ENCODE measurements at regions not wholly inside any gene's neighbourhood (a gene's known extent, or its start where the extent isn't known, plus 50 kb on each side); places are given as distances from the start of the nearest gene placed in this dataset.

GRCh38 chr16:87070657-87071056 lies 246.5 kb downstream of the C16orf95 start:
- TF ChIP-seq POLR2AphosphoS5 (IDR thresholded peaks at IDR 0.05; ENCODE audit: low read depth, low read length), result no peak
- no peak for TF ChIP-seq FOXP2 (optimal IDR thresholded peaks at IDR 0.05; ENCODE audit: borderline replicate concordance, extremely low read depth, extremely low read length, insufficient read depth)
- TF ChIP-seq REST (IDR thresholded peaks at IDR 0.05; ENCODE audit: insufficient read depth in 1 of 2, low read depth in 2 of 2, low read length in 2 of 2), result no peak
- no peak for TF ChIP-seq TAF1 (IDR thresholded peaks at IDR 0.05; ENCODE audit: borderline replicate concordance, insufficient read depth, low read length)
- TF ChIP-seq SIN3A (IDR thresholded peaks at IDR 0.05; ENCODE audit: borderline replicate concordance, insufficient read depth, low read length), result no peak

DNA sequence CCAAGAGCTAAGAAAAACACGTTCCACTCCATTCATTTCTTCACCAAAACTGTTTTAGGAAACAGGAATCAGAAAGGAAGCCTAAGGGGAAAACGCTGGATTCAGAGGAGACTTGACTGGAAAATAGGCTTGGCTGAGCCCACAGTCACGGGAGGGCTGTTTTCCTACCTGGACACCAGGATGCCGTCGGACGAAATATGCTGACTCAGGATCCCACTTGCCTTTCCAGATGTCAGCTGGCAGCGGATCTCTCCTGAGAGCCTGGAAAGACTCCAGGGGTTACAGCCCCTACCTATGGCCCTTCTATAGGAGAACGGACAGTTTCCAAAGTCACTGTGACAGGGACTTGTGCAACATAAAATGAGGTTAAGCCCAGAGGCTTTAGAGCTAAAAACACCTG lies 245.1 kb downstream of the C16orf95 start:
- TF ChIP-seq REST (IDR thresholded peaks at IDR 0.05; ENCODE audit: insufficient read depth in 1 of 2, low read depth in 2 of 2, low read length in 2 of 2) (no peak), FOXP2 (optimal IDR thresholded peaks at IDR 0.05; ENCODE audit: borderline replicate concordance, extremely low read depth, extremely low read length, insufficient read depth) (no peak), SIN3A (IDR thresholded peaks at IDR 0.05; ENCODE audit: borderline replicate concordance, insufficient read depth, low read length) (no peak), POLR2AphosphoS5 (IDR thresholded peaks at IDR 0.05; ENCODE audit: low read depth, low read length) (no peak), TAF1 (IDR thresholded peaks at IDR 0.05; ENCODE audit: borderline replicate concordance, insufficient read depth, low read length) (no peak)

DNA sequence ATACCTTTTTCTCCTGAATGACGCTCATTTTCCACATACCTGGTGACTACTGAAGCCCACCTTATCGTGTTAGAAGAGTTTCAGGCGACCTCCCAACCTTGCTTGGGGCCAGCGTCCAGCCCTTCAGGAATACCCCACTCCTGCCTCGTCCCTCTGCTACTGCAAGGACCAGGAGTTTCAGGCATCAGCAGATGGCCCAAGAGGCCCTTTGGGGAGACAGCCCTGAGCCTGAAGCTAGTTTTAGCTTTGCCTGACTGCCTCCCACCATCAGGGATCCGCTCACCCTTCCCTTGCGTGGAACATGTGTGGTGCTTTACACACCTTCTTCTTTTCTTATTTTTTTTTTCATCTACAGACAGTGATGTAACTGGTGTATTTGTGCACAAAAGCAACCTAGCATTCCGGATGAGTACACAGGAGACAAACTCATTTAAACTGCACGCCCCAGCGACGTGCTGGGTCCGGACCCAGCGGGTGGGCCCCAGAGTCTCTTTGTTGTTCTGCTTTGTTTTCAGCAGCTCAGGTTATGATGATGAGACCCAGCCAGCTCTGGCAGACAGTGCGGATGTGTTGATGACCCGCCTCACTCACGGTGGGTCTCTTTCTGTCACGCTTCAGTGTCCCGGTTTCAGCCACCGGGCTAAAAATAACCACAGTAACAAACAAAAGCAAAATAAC lies 242.4 kb downstream of the C16orf95 start:
- no peak for TF ChIP-seq REST (IDR thresholded peaks at IDR 0.05; ENCODE audit: insufficient read depth in 1 of 2, low read depth in 2 of 2, low read length in 2 of 2)
- TF ChIP-seq SIN3A (IDR thresholded peaks at IDR 0.05; ENCODE audit: borderline replicate concordance, insufficient read depth, low read length), result no peak
- TF ChIP-seq POLR2AphosphoS5 (IDR thresholded peaks at IDR 0.05; ENCODE audit: low read depth, low read length), result no peak

DNA sequence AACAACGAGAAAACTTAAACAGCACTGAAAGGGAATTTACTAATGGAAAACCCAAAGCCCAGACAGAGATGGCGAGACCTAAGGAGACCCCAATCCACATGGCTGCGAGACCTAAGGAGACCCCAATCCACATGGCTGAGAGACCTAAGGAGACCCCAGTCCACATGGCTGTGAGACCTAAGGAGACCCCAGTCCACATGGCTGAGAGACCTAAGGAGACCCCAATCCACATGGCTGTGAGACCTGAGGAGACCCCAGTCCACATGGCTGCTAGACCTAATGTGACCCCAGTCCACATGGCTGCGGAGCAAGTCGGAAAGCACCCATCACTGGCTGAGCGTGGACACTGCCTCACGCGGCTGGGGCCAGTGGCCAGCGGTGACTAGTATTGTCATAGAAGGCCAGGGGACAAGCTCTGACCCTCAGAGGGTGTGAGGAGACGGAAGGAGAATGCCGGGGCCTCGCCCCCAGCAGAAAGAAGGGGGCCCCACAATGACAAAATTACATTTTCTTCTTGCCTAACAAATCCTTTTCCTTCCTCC lies 241.8 kb downstream of the C16orf95 start:
- no peak for TF ChIP-seq POLR2AphosphoS5 (IDR thresholded peaks at IDR 0.05; ENCODE audit: low read depth, low read length)
- no peak for TF ChIP-seq SIN3A (IDR thresholded peaks at IDR 0.05; ENCODE audit: borderline replicate concordance, insufficient read depth, low read length)
- no peak for TF ChIP-seq FOXP2 (optimal IDR thresholded peaks at IDR 0.05; ENCODE audit: borderline replicate concordance, extremely low read depth, extremely low read length, insufficient read depth)
- no peak for TF ChIP-seq REST (IDR thresholded peaks at IDR 0.05; ENCODE audit: insufficient read depth in 1 of 2, low read depth in 2 of 2, low read length in 2 of 2)
- no peak for TF ChIP-seq TAF1 (IDR thresholded peaks at IDR 0.05; ENCODE audit: borderline replicate concordance, insufficient read depth, low read length)
